Adrenal gland (tissue), 9 donors: ENCODE measurements at regions not wholly inside any gene's neighbourhood (a gene's known extent, or its start where the extent isn't known, plus 50 kb on each side); places are given as distances from the start of the nearest gene placed in this dataset.

ENCODE experiments used
- DNase-seq, 7 donors: peaks; one replicate each; pipeline ENCODE4 v3.0.0-alpha.2; 2019 to 2020
- H3K27ac ChIP-seq, 5 donors: fragments of 200-600 bp; sonication (generic) in 4 of 5; 1 replicate in 3 of 5; 2 replicates in 2 of 5; pipeline versions ENCODE4 v1.5.1 to v1.8.0; 2016 to 2020; ENCODE audit warnings: mild to moderate bottlenecking in 1 of 5
- H3K27me3 ChIP-seq: fragments of 200-600 bp; 2 replicates; pipeline ENCODE4 v1.8.0; 2021
- H3K36me3 ChIP-seq, 2 donors: fragments of 200-600 bp; replicated peaks in 1 of 2; 1 replicate in 1 of 2; 2 replicates in 1 of 2; pipeline versions ENCODE4 v1.5.1 to v1.8.0; 2018 to 2022
- H3K4me1 ChIP-seq, 2 donors: fragments of 200-600 bp; replicated peaks in 1 of 2; 1 replicate in 1 of 2; 2 replicates in 1 of 2; pipeline versions ENCODE4 v1.5.1 to v1.8.0; 2018 to 2021
- H3K4me3 ChIP-seq, 4 donors: fragments of 200-600 bp; sonication (generic) in 3 of 4; one replicate each; pipeline ENCODE4 v1.5.1; 2016 to 2018
- H3K9me3 ChIP-seq, 3 donors: fragments of 200-600 bp; sonication (generic) in 1 of 3; replicated peaks in 1 of 3; 1 replicate in 2 of 3; 2 replicates in 1 of 3; pipeline versions ENCODE4 v1.5.1 to v1.8.0; 2016 to 2021
- POLR2A ChIP-seq, 2 donors: fragments of 450-650 bp; IDR thresholded peaks; one replicate each; pipeline ENCODE4 v1.6.1; 2017; ENCODE audit warnings: antibody characterized with exemption in 2 of 2, mild to moderate bottlenecking in 2 of 2, moderate library complexity in 1 of 2
- WGBS, 4 donors: extraction: QIAGEN DNeasy Blood & Tissue Kit in 2 of 4; methylation state at CpG; one replicate each; pipeline versions ENCODE4 v1.1.5 to v1.1.7; 2013 to 2017; 5-methylcytosine and 5-hydroxymethylcytosine counted together
- intact Hi-C, 2 donors: fragments of 100-400 bp; cut with DNase I; formaldehyde crosslinking; loops; one replicate each; pipeline versions ENCODE4 v1.14.1 to v1.15.0; 2022 to 2023
- TF ChIP-seq, protein P1 (sequence below), 6 experiments: fragments of 450-650 bp in 4 of 6; fragments of 200-600 bp in 2 of 6; sonication (generic) in 1 of 6; IDR thresholded peaks; 1 replicate in 5 of 6; 2 replicates in 1 of 6; pipeline versions ENCODE4 v1.5.1 to v1.8.0; 2016 to 2021; ENCODE audit warnings: antibody characterized with exemption in 6 of 6, mild to moderate bottlenecking in 2 of 6, moderate library complexity in 1 of 6
- donor health status: healthy with polysubstance abuse.
- donor health status: Bipolar disorder and iron deficiency.
- donor health status: DM: yes; HTN: yes; CAD: no.
- donor health status: DM: no; HTN: no; CAD: no.
- donor health status: DM: no; HTN: no; CAD: no.

DNA sequence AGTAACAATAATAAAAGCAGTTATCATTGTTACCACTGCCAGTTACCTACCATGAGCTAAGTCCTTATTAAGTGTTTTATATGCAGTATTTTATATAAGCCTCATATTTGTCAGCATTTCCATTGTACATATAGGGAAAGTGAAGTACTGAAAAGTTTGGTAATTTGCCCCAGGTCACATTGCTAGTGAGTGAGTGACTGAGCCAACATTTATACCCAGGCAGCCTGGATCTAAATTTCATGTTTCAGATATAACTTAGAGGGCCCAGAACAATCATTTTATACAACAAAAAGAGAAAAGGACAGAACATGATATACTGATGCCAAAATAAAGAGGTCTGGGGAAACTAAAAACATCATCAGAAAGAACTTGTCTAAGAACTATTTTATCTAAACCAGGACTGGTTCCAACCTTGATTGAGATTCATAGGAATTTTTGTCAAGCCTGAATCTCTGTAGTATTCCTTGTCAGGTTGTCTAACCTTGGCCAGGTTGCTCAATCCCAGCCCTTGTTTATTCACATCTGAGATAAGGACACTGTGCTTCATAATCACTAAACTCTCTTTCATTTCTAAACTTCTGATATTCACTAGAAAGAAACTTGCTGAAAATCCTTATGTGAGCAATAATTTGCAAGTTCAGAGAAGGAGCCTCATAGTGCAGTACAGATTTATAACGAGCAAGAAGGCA, 308.2 kb downstream of the IPMK start:
- H3K27me3 ChIP-seq: no peaks in the 10 kb centered on the region
- intact Hi-C loops: no loop called here
- DNase-seq: peak; percentile 35 to 85 (median 69)
- no peak for TF ChIP-seq POLR2A (IDR thresholded peaks at IDR 0.05)
- TF ChIP-seq, protein P1, sequence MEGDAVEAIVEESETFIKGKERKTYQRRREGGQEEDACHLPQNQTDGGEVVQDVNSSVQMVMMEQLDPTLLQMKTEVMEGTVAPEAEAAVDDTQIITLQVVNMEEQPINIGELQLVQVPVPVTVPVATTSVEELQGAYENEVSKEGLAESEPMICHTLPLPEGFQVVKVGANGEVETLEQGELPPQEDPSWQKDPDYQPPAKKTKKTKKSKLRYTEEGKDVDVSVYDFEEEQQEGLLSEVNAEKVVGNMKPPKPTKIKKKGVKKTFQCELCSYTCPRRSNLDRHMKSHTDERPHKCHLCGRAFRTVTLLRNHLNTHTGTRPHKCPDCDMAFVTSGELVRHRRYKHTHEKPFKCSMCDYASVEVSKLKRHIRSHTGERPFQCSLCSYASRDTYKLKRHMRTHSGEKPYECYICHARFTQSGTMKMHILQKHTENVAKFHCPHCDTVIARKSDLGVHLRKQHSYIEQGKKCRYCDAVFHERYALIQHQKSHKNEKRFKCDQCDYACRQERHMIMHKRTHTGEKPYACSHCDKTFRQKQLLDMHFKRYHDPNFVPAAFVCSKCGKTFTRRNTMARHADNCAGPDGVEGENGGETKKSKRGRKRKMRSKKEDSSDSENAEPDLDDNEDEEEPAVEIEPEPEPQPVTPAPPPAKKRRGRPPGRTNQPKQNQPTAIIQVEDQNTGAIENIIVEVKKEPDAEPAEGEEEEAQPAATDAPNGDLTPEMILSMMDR (IDR thresholded peaks at IDR 0.05): no peak
- H3K4me1 ChIP-seq: peaks cover 6 to 12% of the 10 kb centered on the region in 2 donors
- H3K4me3 ChIP-seq: no peak overlapping the region
- no peaks in the 10 kb centered on the region for H3K36me3 ChIP-seq
- H3K27ac ChIP-seq: peak overlapping the region in 4 of 5 donors; percentile 9 to 53 (median 23)
- H3K9me3 ChIP-seq: no peaks in the 10 kb centered on the region
- 17 to 24% (median 22%) methylated on average over 1 of the region's 1 CpG for WGBS, 4 donors

DNA sequence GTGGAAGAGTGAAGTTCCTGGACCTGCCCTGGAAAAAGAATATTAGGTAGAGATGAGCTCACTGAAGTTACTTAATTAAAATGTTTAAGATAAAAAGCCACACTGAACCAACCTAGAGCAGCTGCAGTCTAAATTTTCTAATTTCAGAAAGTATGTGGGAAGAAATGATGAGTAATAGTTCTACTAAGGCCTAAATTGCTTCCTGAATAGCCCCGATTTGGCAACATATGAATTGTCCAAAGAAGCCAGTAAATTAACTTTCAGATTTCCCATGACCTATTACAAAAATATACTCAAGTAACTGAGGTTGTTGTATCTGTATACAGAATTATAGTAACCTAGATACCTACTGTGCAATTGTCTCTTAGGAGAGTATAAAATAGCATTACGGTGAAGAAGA, 312.6 kb downstream of the IPMK start:
- no peaks in the 10 kb centered on the region for H3K27me3 ChIP-seq
- no peak for TF ChIP-seq POLR2A (IDR thresholded peaks at IDR 0.05)
- TF ChIP-seq, protein P1 (IDR thresholded peaks at IDR 0.05): no peak
- H3K9me3 ChIP-seq: no peaks in the 10 kb centered on the region
- WGBS, 4 donors: 50 to 68% (median 55%) methylated on average over 2 of the region's 2 CpGs
- intact Hi-C loops: no loop called here
- peaks cover 0 to 9% of the 10 kb centered on the region in 2 donors for H3K4me1 ChIP-seq
- DNase-seq: no peak
- no peak overlapping the region for H3K27ac ChIP-seq
- no peak overlapping the region for H3K4me3 ChIP-seq
- no peaks in the 10 kb centered on the region for H3K36me3 ChIP-seq

DNA sequence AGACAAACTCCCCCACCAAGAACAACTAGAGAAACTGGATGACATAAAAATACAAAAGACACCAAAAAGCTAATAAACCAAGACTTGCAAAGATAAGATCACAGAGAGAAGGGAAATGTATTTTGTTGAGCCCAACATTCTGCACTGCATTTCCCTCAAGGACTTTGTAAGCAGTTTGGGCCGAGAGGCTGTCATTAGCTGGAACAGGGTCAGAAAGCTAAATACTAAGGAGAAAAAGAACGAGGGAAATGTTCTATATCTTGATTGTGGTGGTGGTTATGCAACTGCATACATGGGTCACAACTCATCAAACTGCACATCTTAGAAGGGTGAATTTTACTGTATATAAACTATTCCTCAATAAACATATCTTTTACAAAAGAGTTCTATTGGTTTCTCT, 315.0 kb downstream of the IPMK start:
- H3K4me1 ChIP-seq: no peaks in the 10 kb centered on the region
- no peaks in the 10 kb centered on the region for H3K36me3 ChIP-seq
- H3K27me3 ChIP-seq: no peaks in the 10 kb centered on the region
- DNase-seq: peak in 6 of 7 donors; percentile 21 to 75 (median 38)
- H3K27ac ChIP-seq: no peak overlapping the region
- no peak overlapping the region for H3K4me3 ChIP-seq
- intact Hi-C loops: no loop called here
- no peaks in the 10 kb centered on the region for H3K9me3 ChIP-seq
- no peak for TF ChIP-seq POLR2A (IDR thresholded peaks at IDR 0.05)
- TF ChIP-seq, protein P1 (IDR thresholded peaks at IDR 0.05): no peak
- 7 to 21% (median 18%) methylated on average over 2 of the region's 2 CpGs for WGBS, 4 donors

GRCh38 chr10:57950442-57950974, 317.2 kb downstream of the IPMK start:
- Histone ChIP-seq H3K27ac (no peak overlapping the region), H3K27me3 (no peaks in the 10 kb centered on the region), H3K9me3 (no peaks in the 10 kb centered on the region), H3K36me3 (no peaks in the 10 kb centered on the region), H3K4me1 (no peaks in the 10 kb centered on the region), H3K4me3 (no peak overlapping the region)
- intact Hi-C loops: no loop called here
- DNase-seq: no peak
- no peak for TF ChIP-seq POLR2A (IDR thresholded peaks at IDR 0.05)
- TF ChIP-seq, protein P1 (IDR thresholded peaks at IDR 0.05): no peak
- 45 to 57% (median 53%) methylated on average over 4 of the region's 4 CpGs for WGBS, 4 donors
